Activated CD8-positive, alpha-beta T cell treated with anti-CD3 and anti-CD28 coated beads for 36 hours (primary cell): ENCODE measurements at regions not wholly inside any gene's neighbourhood (a gene's known extent, or its start where the extent isn't known, plus 50 kb on each side); places are given as distances from the start of the nearest gene placed in this dataset.

Experiments
- ATAC-seq: fragments of 200-7000 bp; cut with Tn5 transposase; one replicate; pipeline ENCODE4 v1.10.0; 2021; ENCODE audit warnings: mild to moderate bottlenecking, moderate library complexity
- CTCF ChIA-PET: fragments of 350-600 bp; sonication (Branson Sonifier 250); formaldehyde crosslinking; loops from one replicate; lab custom pipeline; 2021; ENCODE audit warnings: antibody characterized with exemption; lab: Charles Lee
- POLR2A ChIA-PET: fragments of 350-600 bp; sonication (Branson Sonifier 250); formaldehyde crosslinking; loops from one replicate; lab custom pipeline; 2021; ENCODE audit warnings: antibody characterized with exemption; lab: Charles Lee
- DNase-seq: peaks from one replicate; pipeline ENCODE4 v3.0.0-alpha.2; 2020
- H3K27ac Mint-ChIP-seq: one replicate; pipeline ENCODE4 v1.8.0; 2021; ENCODE audit warnings: mild to moderate bottlenecking, mixed read lengths
- H3K27me3 Mint-ChIP-seq: one replicate; pipeline ENCODE4 v1.8.0; 2021; ENCODE audit warnings: mixed read lengths
- H3K36me3 Mint-ChIP-seq: one replicate; pipeline ENCODE4 v1.8.0; 2021; ENCODE audit warnings: low read depth, mixed read lengths
- H3K4me1 Mint-ChIP-seq: one replicate; pipeline ENCODE4 v1.8.0; 2021; ENCODE audit warnings: low read depth, mixed read lengths
- H3K4me3 Mint-ChIP-seq: one replicate; pipeline ENCODE4 v1.8.0; 2021; ENCODE audit warnings: mild to moderate bottlenecking, moderate library complexity, mixed read lengths
- H3K9me3 Mint-ChIP-seq: one replicate; pipeline ENCODE4 v1.8.0; 2021; ENCODE audit warnings: mixed read lengths
- CTCF ChIP-seq: fragments of 200-600 bp; IDR thresholded peaks from one replicate; pipeline ENCODE4 v1.8.0; 2022; ENCODE audit warnings: antibody characterized with exemption, mild to moderate bottlenecking
- intact Hi-C: fragments of 100-400 bp; cut with micrococcal nuclease; formaldehyde crosslinking; loops from one replicate; pipeline ENCODE4 v1.10.0; 2022

GRCh38 chr18:29892960-29893558 is 1149.5 kb downstream of the DSC3 start:
- Mint-ChIP-seq H3K27ac (no peak overlapping the region), H3K4me1 (no peaks in the 10 kb centered on the region), H3K27me3 (no peaks in the 10 kb centered on the region), H3K9me3 (peaks cover 11% of the 10 kb centered on the region), H3K4me3 (no peak overlapping the region), H3K36me3 (no peaks in the 10 kb centered on the region)
- CTCF ChIA-PET = no interaction called here
- ATAC-seq (no peak), DNase-seq (no peak)
- peak; percentile 33 for TF ChIP-seq CTCF
- intact Hi-C loops = no loop called here
- POLR2A ChIA-PET = no interaction called here

GRCh38 chr18:29883114-29883513 is 1159.4 kb downstream of the DSC3 start:
- DNase-seq (no peak), ATAC-seq (no peak)
- Mint-ChIP-seq H3K27ac (no peak overlapping the region), H3K9me3 (peaks cover 3% of the 10 kb centered on the region), H3K27me3 (no peaks in the 10 kb centered on the region), H3K4me1 (no peaks in the 10 kb centered on the region), H3K4me3 (no peak overlapping the region), H3K36me3 (no peaks in the 10 kb centered on the region)
- intact Hi-C loops = no loop called here
- ChIA-PET POLR2A (no interaction called here), CTCF (interaction anchor here (1.2 kb wide), 1 partner anchor 9 kb away, joined by 7 read pairs; no protein-coding TSS in a partner anchor)
- TF ChIP-seq CTCF = no peak

GRCh38 chr18:29882620-29883019 is 1159.9 kb downstream of the DSC3 start:
- H3K36me3 Mint-ChIP-seq = no peaks in the 10 kb centered on the region

GRCh38 chr18:29879763-29880162 is 1162.8 kb downstream of the DSC3 start:
- H3K27me3 Mint-ChIP-seq = no peaks in the 10 kb centered on the region
- CTCF ChIA-PET = interaction anchor here (0.7 kb wide), 1 partner anchor 308 kb away, joined by 3 read pairs; no protein-coding TSS in a partner anchor

More at GRCh38 chr18:29882620-29883019, 1159.9 kb downstream of the DSC3 start:
- Mint-ChIP-seq H3K27me3 (no peaks in the 10 kb centered on the region), H3K4me1 (no peaks in the 10 kb centered on the region), H3K27ac (no peak overlapping the region), H3K9me3 (peaks cover 3% of the 10 kb centered on the region), H3K4me3 (no peak overlapping the region)
- POLR2A ChIA-PET = no interaction called here
- DNase-seq (no peak), ATAC-seq (no peak)
- intact Hi-C loops = no loop called here
- no peak for TF ChIP-seq CTCF
- CTCF ChIA-PET = interaction anchor here (1.2 kb wide), 1 partner anchor 8 kb away, joined by 7 read pairs; no protein-coding TSS in a partner anchor

More at GRCh38 chr18:29879763-29880162, 1162.8 kb downstream of the DSC3 start:
- ATAC-seq (no peak), DNase-seq (no peak)
- H3K36me3 Mint-ChIP-seq = no peaks in the 10 kb centered on the region
- POLR2A ChIA-PET = no interaction called here
- H3K4me1 Mint-ChIP-seq = no peaks in the 10 kb centered on the region
- intact Hi-C loops = no loop called here
- no peak for TF ChIP-seq CTCF
- H3K27ac Mint-ChIP-seq = no peak overlapping the region
- peaks cover 7% of the 10 kb centered on the region for H3K9me3 Mint-ChIP-seq
- H3K4me3 Mint-ChIP-seq = no peak overlapping the region
